Fibroblast of lung (primary cell): ENCODE measurements at regions not wholly inside any gene's neighbourhood (a gene's known extent, or its start where the extent isn't known, plus 50 kb on each side); places are given as distances from the start of the nearest gene placed in this dataset.

Experiments used
- DNase-seq, 2 donors: peaks; one replicate each; pipeline versions ENCODE4 v3.0.0 to v3.0.0-alpha.2; 2010; ENCODE audit warnings: low read depth in 2 of 2
- H2AFZ ChIP-seq: 2 replicates; pipeline ENCODE4 v1.5.1; 2012; ENCODE audit warnings: low read length, control low read depth, inconsistent platforms
- H3K27ac ChIP-seq: 2 replicates; pipeline ENCODE4 v1.5.1; 2011; ENCODE audit warnings: low read length, control low read depth; ENCODE audit not compliant: insufficient read depth
- H3K27me3 ChIP-seq: 2 replicates; pipeline ENCODE4 v1.5.1; 2011; ENCODE audit warnings: mild to moderate bottlenecking, low read length; ENCODE audit not compliant: control insufficient read depth, insufficient read depth
- H3K36me3 ChIP-seq: 2 replicates; pipeline ENCODE4 v1.5.1; 2011; ENCODE audit warnings: low read length; ENCODE audit not compliant: control insufficient read depth, insufficient read depth
- H3K4me1 ChIP-seq: 2 replicates; pipeline ENCODE4 v1.5.1; 2011; ENCODE audit warnings: low read length; ENCODE audit not compliant: control insufficient read depth, insufficient read depth; ENCODE audit errors: extremely low read depth
- H3K4me2 ChIP-seq: 2 replicates; pipeline ENCODE4 v1.5.1; 2011; ENCODE audit warnings: low read length, control low read depth; ENCODE audit not compliant: insufficient read depth; ENCODE audit errors: extremely low read depth
- H3K4me3 ChIP-seq, 4 experiments: fragments of 200-600 bp in 1 of 4; sonication (generic) in 1 of 4; replicated peaks in 1 of 4; 2 replicates each; pipeline ENCODE4 v1.5.1; 2011 to 2016; ENCODE audit warnings: low read length in 4 of 4, low read depth in 3 of 4, mild to moderate bottlenecking in 3 of 4, control low read depth in 2 of 4, inconsistent platforms in 1 of 4, mixed read lengths in 1 of 4; ENCODE audit not compliant: insufficient read depth in 1 of 4; ENCODE audit errors: control extremely low read depth in 1 of 4
- H3K79me2 ChIP-seq: 2 replicates; pipeline ENCODE4 v1.5.1; 2012; ENCODE audit warnings: mild to moderate bottlenecking, low read length, inconsistent platforms; ENCODE audit not compliant: control insufficient read depth, insufficient read depth
- H3K9ac ChIP-seq: 2 replicates; pipeline ENCODE4 v1.5.1; 2011; ENCODE audit warnings: mild to moderate bottlenecking, low read length, control low read depth; ENCODE audit not compliant: insufficient read depth
- H3K9me3 ChIP-seq: 2 replicates; pipeline ENCODE4 v1.5.1; 2012; ENCODE audit warnings: low read depth, low read length; ENCODE audit not compliant: control insufficient read depth, insufficient read depth
- H4K20me1 ChIP-seq: 2 replicates; pipeline ENCODE4 v1.5.1; 2011; ENCODE audit warnings: low read length; ENCODE audit not compliant: control insufficient read depth, insufficient read depth; ENCODE audit errors: extremely low read depth
- EZH2 ChIP-seq: IDR thresholded peaks from 2 replicates; pipeline ENCODE4 v1.5.1; 2012; ENCODE audit warnings: low read length, control low read depth, mild to moderate bottlenecking; ENCODE audit errors: missing control alignments
- TF ChIP-seq, protein P1 (sequence below), 2 donors: IDR thresholded peaks in 1 of 2; conservative IDR thresholded peaks in 1 of 2; 1 replicate in 1 of 2; 2 replicates in 1 of 2; pipeline ENCODE4 v1.5.1; 2011 to 2012; ENCODE audit warnings: low read length in 2 of 2, control low read depth in 1 of 2, inconsistent platforms in 1 of 2, low read depth in 1 of 2, mild to moderate bottlenecking in 1 of 2

GRCh38 chr3:23704298-23704697 is 101.5 kb upstream of the UBE2E1 start:
- H3K27me3 ChIP-seq = no peaks in the 10 kb centered on the region
- DNase-seq = peak in 1 of 2 donors; percentile 53

GRCh38 chr3:23706111-23706510 is 99.6 kb upstream of the UBE2E1 start:
- H3K27ac ChIP-seq = no peak overlapping the region
- H3K36me3 ChIP-seq = no peaks in the 10 kb centered on the region
- no peaks in the 10 kb centered on the region for H3K79me2 ChIP-seq
- H3K4me3 ChIP-seq = no peak overlapping the region
- no peak overlapping the region for H2AFZ ChIP-seq
- no peak overlapping the region for H3K4me2 ChIP-seq
- H3K27me3 ChIP-seq = no peaks in the 10 kb centered on the region
- H4K20me1 ChIP-seq = no peaks in the 10 kb centered on the region
- peak in 1 of 2 donors; percentile 67 for DNase-seq
- no peaks in the 10 kb centered on the region for H3K9me3 ChIP-seq
- H3K9ac ChIP-seq = no peak overlapping the region
- peaks cover 8% of the 10 kb centered on the region for H3K4me1 ChIP-seq
- TF ChIP-seq, protein P1, sequence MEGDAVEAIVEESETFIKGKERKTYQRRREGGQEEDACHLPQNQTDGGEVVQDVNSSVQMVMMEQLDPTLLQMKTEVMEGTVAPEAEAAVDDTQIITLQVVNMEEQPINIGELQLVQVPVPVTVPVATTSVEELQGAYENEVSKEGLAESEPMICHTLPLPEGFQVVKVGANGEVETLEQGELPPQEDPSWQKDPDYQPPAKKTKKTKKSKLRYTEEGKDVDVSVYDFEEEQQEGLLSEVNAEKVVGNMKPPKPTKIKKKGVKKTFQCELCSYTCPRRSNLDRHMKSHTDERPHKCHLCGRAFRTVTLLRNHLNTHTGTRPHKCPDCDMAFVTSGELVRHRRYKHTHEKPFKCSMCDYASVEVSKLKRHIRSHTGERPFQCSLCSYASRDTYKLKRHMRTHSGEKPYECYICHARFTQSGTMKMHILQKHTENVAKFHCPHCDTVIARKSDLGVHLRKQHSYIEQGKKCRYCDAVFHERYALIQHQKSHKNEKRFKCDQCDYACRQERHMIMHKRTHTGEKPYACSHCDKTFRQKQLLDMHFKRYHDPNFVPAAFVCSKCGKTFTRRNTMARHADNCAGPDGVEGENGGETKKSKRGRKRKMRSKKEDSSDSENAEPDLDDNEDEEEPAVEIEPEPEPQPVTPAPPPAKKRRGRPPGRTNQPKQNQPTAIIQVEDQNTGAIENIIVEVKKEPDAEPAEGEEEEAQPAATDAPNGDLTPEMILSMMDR (conservative IDR thresholded peaks at IDR 0.05 in 1 of 2, IDR thresholded peaks at IDR 0.05 in 1 of 2; ENCODE audit: low read depth in 1 of 2, low read length in 2 of 2) = no peak
- TF ChIP-seq EZH2 = no peak

More at GRCh38 chr3:23704298-23704697, 101.5 kb upstream of the UBE2E1 start:
- Histone ChIP-seq H2AFZ (no peak overlapping the region), H3K9ac (no peak overlapping the region), H4K20me1 (no peaks in the 10 kb centered on the region), H3K4me1 (no peaks in the 10 kb centered on the region), H3K9me3 (no peaks in the 10 kb centered on the region), H3K27ac (no peak overlapping the region), H3K79me2 (no peaks in the 10 kb centered on the region), H3K36me3 (no peaks in the 10 kb centered on the region), H3K4me2 (no peak overlapping the region), H3K4me3 (no peak overlapping the region)
- no peak for TF ChIP-seq EZH2
- TF ChIP-seq, protein P1 (conservative IDR thresholded peaks at IDR 0.05 in 1 of 2, IDR thresholded peaks at IDR 0.05 in 1 of 2; ENCODE audit: low read depth in 1 of 2, low read length in 2 of 2) = no peak

DNA sequence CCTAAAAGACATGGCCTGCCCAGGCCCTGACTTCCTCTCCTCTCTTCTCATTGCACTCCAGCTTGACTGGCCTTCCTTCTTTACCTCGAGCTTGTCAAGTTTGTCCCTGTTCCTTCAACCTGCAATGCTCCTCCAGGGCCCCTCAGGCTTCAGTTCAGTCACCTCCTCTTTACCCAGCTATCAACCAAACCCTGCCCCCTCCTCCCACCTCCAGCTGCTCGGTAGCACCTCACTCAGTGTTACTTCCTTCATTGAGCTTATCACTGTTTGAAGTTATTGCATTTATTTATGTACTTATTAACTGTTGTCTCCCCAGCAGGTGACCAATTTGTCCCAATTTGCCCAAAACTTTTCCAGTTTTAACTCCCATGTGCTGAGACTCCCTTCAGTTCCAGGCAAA is 95.8 kb upstream of the UBE2E1 start:
- TF ChIP-seq, protein P1 (conservative IDR thresholded peaks at IDR 0.05 in 1 of 2, IDR thresholded peaks at IDR 0.05 in 1 of 2; ENCODE audit: low read depth in 1 of 2, low read length in 2 of 2) = no peak
- TF ChIP-seq EZH2 = no peak
- Histone ChIP-seq H3K4me1 (peaks cover 17% of the 10 kb centered on the region), H3K4me3 (no peak overlapping the region), H3K36me3 (no peaks in the 10 kb centered on the region), H3K4me2 (peak overlapping the region; percentile 56), H3K79me2 (no peaks in the 10 kb centered on the region), H3K9ac (no peak overlapping the region), H3K9me3 (no peaks in the 10 kb centered on the region), H3K27me3 (no peaks in the 10 kb centered on the region), H4K20me1 (no peaks in the 10 kb centered on the region), H3K27ac (peak overlapping the region; percentile 46), H2AFZ (no peak overlapping the region)
- DNase-seq = no peak
